ENCODE measurements at regions not wholly inside any gene's neighbourhood (a gene's known extent, or its start where the extent isn't known, plus 50 kb on each side); places are given as distances from the start of the nearest gene placed in this dataset.

DNA sequence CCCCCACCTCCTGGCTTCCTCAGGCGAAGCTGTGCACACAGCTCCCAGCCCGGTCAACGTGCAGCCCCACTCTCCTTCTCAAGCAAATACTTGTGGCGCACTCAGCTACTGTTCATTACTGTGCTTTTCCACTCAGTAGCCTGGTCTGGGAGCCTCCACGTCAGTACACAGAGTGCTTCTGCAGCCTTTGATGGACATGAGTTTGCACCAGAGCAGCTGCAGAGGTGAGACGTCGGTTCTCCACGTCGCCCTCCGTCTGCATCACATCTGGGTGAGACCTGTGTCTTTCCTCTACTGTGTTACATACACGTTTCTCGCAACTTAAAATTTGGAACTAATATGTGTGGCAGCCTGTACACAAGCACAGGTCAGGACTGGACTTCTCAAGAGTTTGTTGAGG lies 334.3 kb downstream of the C16orf95 start:
- Mint-ChIP-seq H3K4me1 (ENCODE audit: low read depth) (no peaks in the 10 kb centered on the region), H3K4me3 (ENCODE audit: low read depth) (no peak overlapping the region), H3K27me3 (peaks cover 17% of the 10 kb centered on the region), H3K9me3 (ENCODE audit: low read depth) (no peaks in the 10 kb centered on the region), H3K36me3 (ENCODE audit: insufficient read depth) (no peaks in the 10 kb centered on the region), H3K27ac (no peak overlapping the region)
- no peak for DNase-seq (ENCODE audit: low spot score, unreplicated experiment)
- no peak for TF ChIP-seq CTCF (IDR thresholded peaks at IDR 0.05; ENCODE audit: unreplicated experiment)

GRCh38 chr16:86983621-86984020 lies 333.6 kb downstream of the C16orf95 start:
- no peak overlapping the region for H3K27ac Mint-ChIP-seq
- H3K36me3 Mint-ChIP-seq (ENCODE audit: insufficient read depth): no peaks in the 10 kb centered on the region
- TF ChIP-seq CTCF (IDR thresholded peaks at IDR 0.05; ENCODE audit: unreplicated experiment): no peak
- H3K9me3 Mint-ChIP-seq (ENCODE audit: low read depth): no peaks in the 10 kb centered on the region
- peaks cover 23% of the 10 kb centered on the region for H3K27me3 Mint-ChIP-seq
- DNase-seq (ENCODE audit: low spot score, unreplicated experiment): no peak
- H3K4me3 Mint-ChIP-seq (ENCODE audit: low read depth): no peak overlapping the region
- peaks cover 2% of the 10 kb centered on the region for H3K4me1 Mint-ChIP-seq (ENCODE audit: low read depth)

GRCh38 chr16:86984343-86984742 lies 332.8 kb downstream of the C16orf95 start:
- H3K36me3 Mint-ChIP-seq (ENCODE audit: insufficient read depth): no peaks in the 10 kb centered on the region
- DNase-seq (ENCODE audit: low spot score, unreplicated experiment): no peak
- TF ChIP-seq CTCF (IDR thresholded peaks at IDR 0.05; ENCODE audit: unreplicated experiment): no peak
- peaks cover 25% of the 10 kb centered on the region for H3K27me3 Mint-ChIP-seq
- no peak overlapping the region for H3K4me3 Mint-ChIP-seq (ENCODE audit: low read depth)
- H3K4me1 Mint-ChIP-seq (ENCODE audit: low read depth): peaks cover 2% of the 10 kb centered on the region
- no peaks in the 10 kb centered on the region for H3K9me3 Mint-ChIP-seq (ENCODE audit: low read depth)
- H3K27ac Mint-ChIP-seq: no peak overlapping the region

DNA sequence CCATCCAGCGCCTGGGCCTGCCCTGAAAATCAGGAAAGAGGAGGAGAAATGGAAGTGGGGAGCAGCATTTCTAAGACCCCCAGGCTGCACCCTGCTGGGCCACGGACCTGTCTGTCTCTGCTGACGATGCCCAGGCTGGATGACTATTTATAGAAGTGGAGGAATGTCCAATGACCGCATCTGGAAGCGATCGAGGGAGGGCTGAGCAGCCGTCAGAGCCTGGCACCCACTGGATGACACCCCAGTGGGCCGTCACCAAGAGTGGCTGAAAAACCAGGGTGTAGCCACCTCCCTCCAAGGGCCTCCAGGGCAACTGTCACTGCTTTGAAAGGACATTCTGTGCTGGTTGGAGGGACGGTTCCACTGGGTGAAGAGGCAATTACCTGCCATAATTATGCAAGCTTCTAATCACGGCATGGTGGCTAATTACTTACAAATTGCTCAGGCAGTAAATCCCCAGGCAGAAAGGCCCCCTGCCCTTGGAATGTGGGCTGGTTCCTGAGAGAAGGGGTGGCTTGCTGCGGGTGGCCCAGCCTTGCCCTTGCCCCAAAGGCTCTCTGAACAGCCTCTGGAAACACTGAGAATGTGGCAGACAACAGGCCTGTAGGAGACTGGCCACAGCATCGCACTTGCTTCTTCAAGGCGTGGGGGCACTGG lies 332.1 kb downstream of the C16orf95 start:
- no peak overlapping the region for H3K4me3 Mint-ChIP-seq (ENCODE audit: low read depth)
- no peaks in the 10 kb centered on the region for H3K36me3 Mint-ChIP-seq (ENCODE audit: insufficient read depth)
- H3K27me3 Mint-ChIP-seq: peaks cover 25% of the 10 kb centered on the region
- peaks cover 2% of the 10 kb centered on the region for H3K4me1 Mint-ChIP-seq (ENCODE audit: low read depth)
- H3K9me3 Mint-ChIP-seq (ENCODE audit: low read depth): no peaks in the 10 kb centered on the region
- TF ChIP-seq CTCF (IDR thresholded peaks at IDR 0.05; ENCODE audit: unreplicated experiment): no peak
- no peak overlapping the region for H3K27ac Mint-ChIP-seq
- DNase-seq (ENCODE audit: low spot score, unreplicated experiment): no peak

- no peaks in the 10 kb centered on the region for H3K9me3 Mint-ChIP-seq (ENCODE audit: low read depth)
- no peak overlapping the region for H3K27ac Mint-ChIP-seq
- H3K36me3 Mint-ChIP-seq (ENCODE audit: insufficient read depth): no peaks in the 10 kb centered on the region
- no peak for DNase-seq (ENCODE audit: low spot score, unreplicated experiment)
- peaks cover 25% of the 10 kb centered on the region for H3K27me3 Mint-ChIP-seq
- no peak overlapping the region for H3K4me3 Mint-ChIP-seq (ENCODE audit: low read depth)
- H3K4me1 Mint-ChIP-seq (ENCODE audit: low read depth): peaks cover 3% of the 10 kb centered on the region
- no peak for TF ChIP-seq CTCF (IDR thresholded peaks at IDR 0.05; ENCODE audit: unreplicated experiment)
Measured at GRCh38 chr16:86985648-86986015, 331.6 kb downstream of the C16orf95 start.
